GM23338 (cell line): ENCODE measurements at regions not wholly inside any gene's neighbourhood (a gene's known extent, or its start where the extent isn't known, plus 50 kb on each side); places are given as distances from the start of the nearest gene placed in this dataset.

Source experiments
- ATAC-seq: fragments of 200-7000 bp; cut with Tn5 transposase; 3 replicates; pipeline ENCODE4 v1.9.1; 2020
- DNase-seq: peaks from one replicate; pipeline ENCODE4 v3.0.0-alpha.2; 2015; ENCODE audit warnings: low spot score
- H2AFZ ChIP-seq: fragments of 200-600 bp; sonication (generic); 2 replicates; pipeline ENCODE4 v1.8.0; 2016; ENCODE audit warnings: antibody characterized with exemption, mild to moderate bottlenecking, moderate library complexity
- H3F3A ChIP-seq: fragments of 200-600 bp; sonication (generic); replicated peaks from 2 replicates; pipeline ENCODE4 v1.8.0; 2017; ENCODE audit warnings: antibody characterized with exemption, mixed run types, low read depth
- H3K27ac ChIP-seq: fragments of 200-600 bp; sonication (generic); 2 replicates; pipeline ENCODE4 v1.6.1; 2016; ENCODE audit warnings: low read depth
- H3K27me3 ChIP-seq: fragments of 200-600 bp; sonication (generic); 2 replicates; pipeline ENCODE4 v1.8.0; 2016; ENCODE audit warnings: mild to moderate bottlenecking, mixed run types, moderate library complexity; ENCODE audit not compliant: insufficient read depth
- H3K36me3 ChIP-seq: fragments of 200-600 bp; sonication (generic); 2 replicates; pipeline ENCODE4 v1.8.0; 2016; ENCODE audit warnings: mild to moderate bottlenecking; ENCODE audit not compliant: insufficient read depth
- H3K4me1 ChIP-seq: fragments of 200-600 bp; sonication (generic); 2 replicates; pipeline ENCODE4 v1.8.0; 2016; ENCODE audit warnings: mild to moderate bottlenecking, moderate library complexity; ENCODE audit not compliant: insufficient read depth
- H3K4me2 ChIP-seq: fragments of 200-600 bp; sonication (generic); 2 replicates; pipeline ENCODE4 v1.7.1; 2017; ENCODE audit warnings: mixed run types
- H3K4me3 ChIP-seq: fragments of 200-600 bp; sonication (generic); 2 replicates; pipeline ENCODE4 v1.6.1; 2016; ENCODE audit warnings: mixed run types
- H3K79me2 ChIP-seq: fragments of 200-600 bp; sonication (generic); replicated peaks from 2 replicates; pipeline ENCODE4 v1.8.0; 2017; ENCODE audit warnings: mild to moderate bottlenecking; ENCODE audit not compliant: insufficient read depth
- H3K9me2 ChIP-seq: fragments of 200-600 bp; sonication (generic); 2 replicates; pipeline ENCODE4 v1.8.0; 2017; ENCODE audit not compliant: insufficient read depth
- H4K20me1 ChIP-seq: fragments of 200-600 bp; sonication (generic); replicated peaks from 2 replicates; pipeline ENCODE4 v1.8.0; 2017; ENCODE audit warnings: mild to moderate bottlenecking; ENCODE audit not compliant: insufficient read depth
- H3K27ac Mint-ChIP-seq: 2 replicates; pipeline ENCODE4 v1.8.0; 2020; ENCODE audit warnings: inconsistent platforms, mild to moderate bottlenecking, moderate library complexity, mixed read lengths
- H3K27me3 Mint-ChIP-seq: 3 replicates; pipeline ENCODE4 v1.8.0; 2022; ENCODE audit warnings: low read depth, mild to moderate bottlenecking, moderate library complexity, mixed read lengths, inconsistent platforms; ENCODE audit not compliant: insufficient read depth, poor library complexity
- H3K36me3 Mint-ChIP-seq: 3 replicates; pipeline ENCODE4 v1.8.0; 2021; ENCODE audit warnings: low read depth, mild to moderate bottlenecking, inconsistent platforms, moderate library complexity, mixed read lengths
- H3K4me1 Mint-ChIP-seq: 3 replicates; pipeline ENCODE4 v1.8.0; 2020; ENCODE audit warnings: mild to moderate bottlenecking, inconsistent platforms, mixed read lengths
- H3K4me3 Mint-ChIP-seq: 3 replicates; pipeline ENCODE4 v1.8.0; 2021; ENCODE audit warnings: moderate library complexity, mild to moderate bottlenecking, inconsistent platforms, mixed read lengths
- H3K9me3 Mint-ChIP-seq: 3 replicates; pipeline ENCODE4 v1.8.0; 2020; ENCODE audit warnings: moderate library complexity, mild to moderate bottlenecking, inconsistent platforms, mixed read lengths
- CREB1 ChIP-seq: fragments of 250-450 bp; sonication (Bioruptor Pico); IDR thresholded peaks from 2 replicates; pipeline ENCODE4 v1.5.0; 2020; ENCODE audit warnings: low read depth, mild to moderate bottlenecking, moderate library complexity
- EZH2 ChIP-seq: fragments of 200-600 bp; sonication (generic); IDR thresholded peaks from one replicate; pipeline ENCODE4 v1.8.0; 2017; ENCODE audit warnings: antibody characterized with exemption, mild to moderate bottlenecking, low read depth; ENCODE audit not compliant: unreplicated experiment
- EZH2phosphoT487 ChIP-seq: fragments of 200-600 bp; sonication (generic); IDR thresholded peaks from one replicate; pipeline ENCODE4 v1.8.1; 2018; ENCODE audit warnings: antibody characterized with exemption; ENCODE audit not compliant: unreplicated experiment
- JUNB ChIP-seq: IDR thresholded peaks from one replicate; pipeline ENCODE4 v1.6.1; 2016; ENCODE audit warnings: antibody characterized with exemption; ENCODE audit not compliant: unreplicated experiment
- NANOG ChIP-seq: IDR thresholded peaks from 2 replicates; pipeline ENCODE4 v1.6.1; 2016; ENCODE audit warnings: antibody characterized with exemption, borderline replicate concordance
- POLR2AphosphoS5 ChIP-seq: IDR thresholded peaks from 2 replicates; pipeline ENCODE4 v1.6.1; 2016; ENCODE audit warnings: antibody characterized with exemption, low read depth
- STAT1 ChIP-seq: IDR thresholded peaks from one replicate; pipeline ENCODE4 v1.6.1; 2016; ENCODE audit warnings: antibody characterized with exemption; ENCODE audit not compliant: unreplicated experiment
- ZNF114 ChIP-seq: fragments of 250-450 bp; sonication (Bioruptor Pico); IDR thresholded peaks from 2 replicates; pipeline ENCODE4 v1.5.0; 2020; ENCODE audit warnings: mild to moderate bottlenecking, moderate library complexity
- ZNF331 ChIP-seq: fragments of 250-450 bp; sonication (Bioruptor Pico); IDR thresholded peaks from 2 replicates; pipeline ENCODE4 v1.5.0; 2020; ENCODE audit warnings: low read depth, mild to moderate bottlenecking, moderate library complexity
- TF ChIP-seq, protein P1 (sequence below): IDR thresholded peaks from one replicate; pipeline ENCODE4 v1.6.1; 2018; ENCODE audit warnings: antibody characterized with exemption; ENCODE audit not compliant: unreplicated experiment
- TF ChIP-seq, protein P2 (sequence below), 2 experiments: fragments of 200-600 bp in 1 of 2; sonication (generic) in 1 of 2; conservative IDR thresholded peaks; 2 replicates each; pipeline versions ENCODE4 v1.5.1 to v1.6.1; 2016 to 2017; ENCODE audit warnings: antibody characterized with exemption in 2 of 2, low read depth in 2 of 2, mild to moderate bottlenecking in 2 of 2, moderate library complexity in 1 of 2
- TF ChIP-seq, protein P3 (sequence below): fragments of 250-450 bp; sonication (Bioruptor Pico); IDR thresholded peaks from 2 replicates; pipeline ENCODE4 v1.5.0; 2020; ENCODE audit warnings: mild to moderate bottlenecking, moderate library complexity
- TF ChIP-seq, protein P4 (sequence below): IDR thresholded peaks from 2 replicates; pipeline ENCODE4 v1.6.1; 2016; ENCODE audit warnings: antibody characterized with exemption

DNA sequence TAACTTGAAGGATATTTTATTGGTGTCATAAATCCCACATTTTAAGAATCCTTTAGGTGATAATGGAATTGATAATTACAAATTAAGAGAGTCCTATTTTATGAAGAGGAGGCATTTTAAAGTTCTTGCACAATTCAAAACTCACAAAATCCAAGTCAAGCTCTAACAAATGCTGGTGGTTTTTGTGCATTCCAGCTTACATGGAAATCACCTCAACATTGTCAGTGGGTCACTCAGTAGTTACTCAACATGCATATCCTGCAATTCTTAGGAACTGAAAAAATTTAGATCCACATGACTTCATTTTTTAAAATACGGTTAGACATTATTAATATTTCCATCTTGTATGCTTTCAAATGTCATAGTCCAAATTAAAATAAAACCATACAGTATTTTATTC lies 487.2 kb downstream of the CNTN3 start:
- no peaks in the 10 kb centered on the region for H3K4me1 ChIP-seq
- Mint-ChIP-seq H3K27me3 (peaks cover 3% of the 10 kb centered on the region), H3K4me3 (no peak overlapping the region), H3K36me3 (no peaks in the 10 kb centered on the region), H3K27ac (no peak overlapping the region), H3K9me3 (peaks cover 3% of the 10 kb centered on the region; the same call in 1 of the 3 replicates), H3K4me1 (0 out of 3 replicates have a peak, but pooled peaks cover under 1% of the 10 kb centered on the region)
- H3K79me2 ChIP-seq = no peaks in the 10 kb centered on the region
- TF ChIP-seq, protein P1, sequence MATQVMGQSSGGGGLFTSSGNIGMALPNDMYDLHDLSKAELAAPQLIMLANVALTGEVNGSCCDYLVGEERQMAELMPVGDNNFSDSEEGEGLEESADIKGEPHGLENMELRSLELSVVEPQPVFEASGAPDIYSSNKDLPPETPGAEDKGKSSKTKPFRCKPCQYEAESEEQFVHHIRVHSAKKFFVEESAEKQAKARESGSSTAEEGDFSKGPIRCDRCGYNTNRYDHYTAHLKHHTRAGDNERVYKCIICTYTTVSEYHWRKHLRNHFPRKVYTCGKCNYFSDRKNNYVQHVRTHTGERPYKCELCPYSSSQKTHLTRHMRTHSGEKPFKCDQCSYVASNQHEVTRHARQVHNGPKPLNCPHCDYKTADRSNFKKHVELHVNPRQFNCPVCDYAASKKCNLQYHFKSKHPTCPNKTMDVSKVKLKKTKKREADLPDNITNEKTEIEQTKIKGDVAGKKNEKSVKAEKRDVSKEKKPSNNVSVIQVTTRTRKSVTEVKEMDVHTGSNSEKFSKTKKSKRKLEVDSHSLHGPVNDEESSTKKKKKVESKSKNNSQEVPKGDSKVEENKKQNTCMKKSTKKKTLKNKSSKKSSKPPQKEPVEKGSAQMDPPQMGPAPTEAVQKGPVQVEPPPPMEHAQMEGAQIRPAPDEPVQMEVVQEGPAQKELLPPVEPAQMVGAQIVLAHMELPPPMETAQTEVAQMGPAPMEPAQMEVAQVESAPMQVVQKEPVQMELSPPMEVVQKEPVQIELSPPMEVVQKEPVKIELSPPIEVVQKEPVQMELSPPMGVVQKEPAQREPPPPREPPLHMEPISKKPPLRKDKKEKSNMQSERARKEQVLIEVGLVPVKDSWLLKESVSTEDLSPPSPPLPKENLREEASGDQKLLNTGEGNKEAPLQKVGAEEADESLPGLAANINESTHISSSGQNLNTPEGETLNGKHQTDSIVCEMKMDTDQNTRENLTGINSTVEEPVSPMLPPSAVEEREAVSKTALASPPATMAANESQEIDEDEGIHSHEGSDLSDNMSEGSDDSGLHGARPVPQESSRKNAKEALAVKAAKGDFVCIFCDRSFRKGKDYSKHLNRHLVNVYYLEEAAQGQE = no peak
- TF ChIP-seq JUNB (no peak), NANOG (no peak), ZNF114 (CRISPR knock-in tag) (no peak), CREB1 (CRISPR knock-in tag) (no peak), POLR2AphosphoS5 (no peak), ZNF331 (CRISPR knock-in tag) (no peak), EZH2phosphoT487 (no peak), STAT1 (no peak), EZH2 (no peak)
- TF ChIP-seq, protein P2, sequence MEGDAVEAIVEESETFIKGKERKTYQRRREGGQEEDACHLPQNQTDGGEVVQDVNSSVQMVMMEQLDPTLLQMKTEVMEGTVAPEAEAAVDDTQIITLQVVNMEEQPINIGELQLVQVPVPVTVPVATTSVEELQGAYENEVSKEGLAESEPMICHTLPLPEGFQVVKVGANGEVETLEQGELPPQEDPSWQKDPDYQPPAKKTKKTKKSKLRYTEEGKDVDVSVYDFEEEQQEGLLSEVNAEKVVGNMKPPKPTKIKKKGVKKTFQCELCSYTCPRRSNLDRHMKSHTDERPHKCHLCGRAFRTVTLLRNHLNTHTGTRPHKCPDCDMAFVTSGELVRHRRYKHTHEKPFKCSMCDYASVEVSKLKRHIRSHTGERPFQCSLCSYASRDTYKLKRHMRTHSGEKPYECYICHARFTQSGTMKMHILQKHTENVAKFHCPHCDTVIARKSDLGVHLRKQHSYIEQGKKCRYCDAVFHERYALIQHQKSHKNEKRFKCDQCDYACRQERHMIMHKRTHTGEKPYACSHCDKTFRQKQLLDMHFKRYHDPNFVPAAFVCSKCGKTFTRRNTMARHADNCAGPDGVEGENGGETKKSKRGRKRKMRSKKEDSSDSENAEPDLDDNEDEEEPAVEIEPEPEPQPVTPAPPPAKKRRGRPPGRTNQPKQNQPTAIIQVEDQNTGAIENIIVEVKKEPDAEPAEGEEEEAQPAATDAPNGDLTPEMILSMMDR (conservative IDR thresholded peaks at IDR 0.05; ENCODE audit: low read depth in 2 of 2) = no peak
- TF ChIP-seq, protein P3, sequence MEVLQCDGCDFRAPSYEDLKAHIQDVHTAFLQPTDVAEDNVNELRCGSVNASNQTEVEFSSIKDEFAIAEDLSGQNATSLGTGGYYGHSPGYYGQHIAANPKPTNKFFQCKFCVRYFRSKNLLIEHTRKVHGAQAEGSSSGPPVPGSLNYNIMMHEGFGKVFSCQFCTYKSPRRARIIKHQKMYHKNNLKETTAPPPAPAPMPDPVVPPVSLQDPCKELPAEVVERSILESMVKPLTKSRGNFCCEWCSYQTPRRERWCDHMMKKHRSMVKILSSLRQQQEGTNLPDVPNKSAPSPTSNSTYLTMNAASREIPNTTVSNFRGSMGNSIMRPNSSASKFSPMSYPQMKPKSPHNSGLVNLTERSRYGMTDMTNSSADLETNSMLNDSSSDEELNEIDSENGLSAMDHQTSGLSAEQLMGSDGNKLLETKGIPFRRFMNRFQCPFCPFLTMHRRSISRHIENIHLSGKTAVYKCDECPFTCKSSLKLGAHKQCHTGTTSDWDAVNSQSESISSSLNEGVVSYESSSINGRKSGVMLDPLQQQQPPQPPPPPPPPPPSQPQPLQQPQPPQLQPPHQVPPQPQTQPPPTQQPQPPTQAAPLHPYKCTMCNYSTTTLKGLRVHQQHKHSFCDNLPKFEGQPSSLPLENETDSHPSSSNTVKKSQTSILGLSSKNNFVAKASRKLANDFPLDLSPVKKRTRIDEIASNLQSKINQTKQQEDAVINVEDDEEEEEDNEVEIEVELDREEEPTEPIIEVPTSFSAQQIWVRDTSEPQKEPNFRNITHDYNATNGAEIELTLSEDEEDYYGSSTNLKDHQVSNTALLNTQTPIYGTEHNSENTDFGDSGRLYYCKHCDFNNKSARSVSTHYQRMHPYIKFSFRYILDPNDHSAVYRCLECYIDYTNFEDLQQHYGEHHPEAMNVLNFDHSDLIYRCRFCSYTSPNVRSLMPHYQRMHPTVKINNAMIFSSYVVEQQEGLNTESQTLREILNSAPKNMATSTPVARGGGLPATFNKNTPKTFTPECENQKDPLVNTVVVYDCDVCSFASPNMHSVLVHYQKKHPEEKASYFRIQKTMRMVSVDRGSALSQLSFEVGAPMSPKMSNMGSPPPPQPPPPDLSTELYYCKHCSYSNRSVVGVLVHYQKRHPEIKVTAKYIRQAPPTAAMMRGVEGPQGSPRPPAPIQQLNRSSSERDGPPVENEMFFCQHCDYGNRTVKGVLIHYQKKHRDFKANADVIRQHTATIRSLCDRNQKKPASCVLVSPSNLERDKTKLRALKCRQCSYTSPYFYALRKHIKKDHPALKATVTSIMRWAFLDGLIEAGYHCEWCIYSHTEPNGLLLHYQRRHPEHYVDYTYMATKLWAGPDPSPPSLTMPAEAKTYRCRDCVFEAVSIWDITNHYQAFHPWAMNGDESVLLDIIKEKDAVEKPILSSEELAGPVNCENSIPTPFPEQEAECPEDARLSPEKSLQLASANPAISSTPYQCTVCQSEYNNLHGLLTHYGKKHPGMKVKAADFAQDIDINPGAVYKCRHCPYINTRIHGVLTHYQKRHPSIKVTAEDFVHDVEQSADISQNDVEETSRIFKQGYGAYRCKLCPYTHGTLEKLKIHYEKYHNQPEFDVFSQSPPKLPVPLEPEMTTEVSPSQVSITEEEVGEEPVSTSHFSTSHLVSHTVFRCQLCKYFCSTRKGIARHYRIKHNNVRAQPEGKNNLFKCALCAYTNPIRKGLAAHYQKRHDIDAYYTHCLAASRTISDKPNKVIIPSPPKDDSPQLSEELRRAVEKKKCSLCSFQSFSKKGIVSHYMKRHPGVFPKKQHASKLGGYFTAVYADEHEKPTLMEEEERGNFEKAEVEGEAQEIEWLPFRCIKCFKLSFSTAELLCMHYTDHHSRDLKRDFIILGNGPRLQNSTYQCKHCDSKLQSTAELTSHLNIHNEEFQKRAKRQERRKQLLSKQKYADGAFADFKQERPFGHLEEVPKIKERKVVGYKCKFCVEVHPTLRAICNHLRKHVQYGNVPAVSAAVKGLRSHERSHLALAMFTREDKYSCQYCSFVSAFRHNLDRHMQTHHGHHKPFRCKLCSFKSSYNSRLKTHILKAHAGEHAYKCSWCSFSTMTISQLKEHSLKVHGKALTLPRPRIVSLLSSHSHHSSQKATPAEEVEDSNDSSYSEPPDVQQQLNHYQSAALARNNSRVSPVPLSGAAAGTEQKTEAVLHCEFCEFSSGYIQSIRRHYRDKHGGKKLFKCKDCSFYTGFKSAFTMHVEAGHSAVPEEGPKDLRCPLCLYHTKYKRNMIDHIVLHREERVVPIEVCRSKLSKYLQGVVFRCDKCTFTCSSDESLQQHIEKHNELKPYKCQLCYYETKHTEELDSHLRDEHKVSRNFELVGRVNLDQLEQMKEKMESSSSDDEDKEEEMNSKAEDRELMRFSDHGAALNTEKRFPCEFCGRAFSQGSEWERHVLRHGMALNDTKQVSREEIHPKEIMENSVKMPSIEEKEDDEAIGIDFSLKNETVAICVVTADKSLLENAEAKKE = no peak
- TF ChIP-seq, protein P4, sequence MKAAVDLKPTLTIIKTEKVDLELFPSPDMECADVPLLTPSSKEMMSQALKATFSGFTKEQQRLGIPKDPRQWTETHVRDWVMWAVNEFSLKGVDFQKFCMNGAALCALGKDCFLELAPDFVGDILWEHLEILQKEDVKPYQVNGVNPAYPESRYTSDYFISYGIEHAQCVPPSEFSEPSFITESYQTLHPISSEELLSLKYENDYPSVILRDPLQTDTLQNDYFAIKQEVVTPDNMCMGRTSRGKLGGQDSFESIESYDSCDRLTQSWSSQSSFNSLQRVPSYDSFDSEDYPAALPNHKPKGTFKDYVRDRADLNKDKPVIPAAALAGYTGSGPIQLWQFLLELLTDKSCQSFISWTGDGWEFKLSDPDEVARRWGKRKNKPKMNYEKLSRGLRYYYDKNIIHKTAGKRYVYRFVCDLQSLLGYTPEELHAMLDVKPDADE = no peak
- ATAC-seq (no peak), DNase-seq (no peak)
- H3K9me2 ChIP-seq = peaks cover 8% of the 10 kb centered on the region
- no peak overlapping the region for H3K27ac ChIP-seq
- H4K20me1 ChIP-seq = no peaks in the 10 kb centered on the region
- no peaks in the 10 kb centered on the region for H3K36me3 ChIP-seq
- H3K4me2 ChIP-seq = no peak overlapping the region
- H3K4me3 ChIP-seq = no peak overlapping the region
- no peaks in the 10 kb centered on the region for H3K27me3 ChIP-seq
- no peaks in the 10 kb centered on the region for H3F3A ChIP-seq
- H2AFZ ChIP-seq = no peak overlapping the region
